ENCODE measurements at regions not wholly inside any gene's neighbourhood (a gene's known extent, or its start where the extent isn't known, plus 50 kb on each side); places are given as distances from the start of the nearest gene placed in this dataset.

DNA sequence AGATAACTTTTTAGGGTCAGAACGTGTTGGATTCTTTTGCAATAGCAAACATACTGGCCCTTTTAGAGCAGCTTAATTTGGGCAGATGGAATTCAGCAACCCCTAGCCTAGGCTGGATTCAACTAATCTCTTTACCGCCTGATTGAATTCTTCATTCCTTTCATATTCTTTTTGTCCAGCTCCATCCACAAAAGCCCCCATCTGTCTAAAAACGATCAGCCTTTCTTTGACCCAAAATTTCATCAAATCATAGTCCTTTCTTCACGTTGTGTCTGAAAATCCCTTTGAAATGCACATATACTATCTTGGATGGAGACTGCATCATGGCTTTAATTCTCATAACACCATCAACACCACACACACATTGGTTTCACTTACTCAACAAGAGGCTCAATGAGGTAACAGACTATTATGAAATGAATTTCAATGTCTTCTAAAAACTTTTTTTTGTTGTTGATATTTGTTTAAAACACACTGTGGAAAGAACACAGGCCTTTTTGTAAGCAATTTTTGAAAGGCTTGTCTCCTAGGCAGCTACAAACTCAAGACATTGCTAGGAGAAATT is 128.0 kb upstream of the EEA1 start:
- H4K20me1 ChIP-seq (replicated peaks in 1 of 2; ENCODE audit: control insufficient read depth in 1 of 2, insufficient read depth in 2 of 2, low read length in 2 of 2) = no peaks in the 10 kb centered on the region
- H3K23me2 ChIP-seq (ENCODE audit: low read depth, low read length) = no peaks in the 10 kb centered on the region
- H2BK120ac ChIP-seq (replicated peaks; ENCODE audit: low read depth, low read length) = no peak overlapping the region
- no peak overlapping the region for H3K56ac ChIP-seq (replicated peaks; ENCODE audit: insufficient read length, low read depth, low read length)
- CTCF ChIA-PET (ENCODE audit: partially characterized antibody) = interaction anchor here (0.6 to 1.1 kb wide), 3 partner anchors 31 to 280 kb away, joined by 3 to 4 read pairs (median 3); no protein-coding TSS in a partner anchor
- FAIRE-seq (no peak), DNase-seq (ENCODE audit: low read depth in 1 of 2, low spot score in 2 of 2) (no peak)
- no peak overlapping the region for H3K18ac ChIP-seq (ENCODE audit: extremely low read depth, low read length)
- H4K91ac ChIP-seq (replicated peaks; ENCODE audit: insufficient read length, low read length) = no peak overlapping the region
- no peaks in the 10 kb centered on the region for H3K79me2 ChIP-seq (ENCODE audit: control insufficient read depth in 1 of 2, insufficient read depth in 2 of 2, low read length in 2 of 2)
- H3K9ac ChIP-seq (replicated peaks in 1 of 4; ENCODE audit: extremely low read depth in 1 of 4, low read depth in 3 of 4, low read length in 3 of 4) = no peak overlapping the region
- H2BK12ac ChIP-seq (ENCODE audit: low read depth, low read length) = no peak overlapping the region
- WGBS, 2 experiments (ENCODE audit: extremely low coverage in 1 of 2, insufficient coverage in 1 of 2, insufficient read length in 1 of 2, insufficient replicate concordance in 2 of 2, low coverage in 1 of 2, low lambda C conversion rate in 2 of 2, missing lambda C conversion rate in 1 of 2) = 82% methylated on average over 4 of the region's 4 CpGs; no CpG with 5 or more reads in 1 of the 2 experiments
- no peak overlapping the region for H3K4me3 ChIP-seq (ENCODE audit: extremely low read depth in 1 of 4, insufficient read depth in 2 of 4, low read depth in 3 of 4, low read length in 4 of 4)
- POLR2A ChIA-PET (ENCODE audit: partially characterized antibody) = no interaction called here
- H3K27ac ChIP-seq (ENCODE audit: low read depth, low read length) = no peak overlapping the region
- H2AFZ ChIP-seq (ENCODE audit: low read length) = no peak overlapping the region
- no peak for TF ChIP-seq JUND (IDR thresholded peaks at IDR 0.05; ENCODE audit: low read length)
- no peak for TF ChIP-seq SP4 (IDR thresholded peaks at IDR 0.05; ENCODE audit: low read length)
- H2BK20ac ChIP-seq (ENCODE audit: low read length) = no peak overlapping the region
- no peak overlapping the region for H2BK5ac ChIP-seq (ENCODE audit: low read depth, low read length)
- H3K14ac ChIP-seq (ENCODE audit: insufficient read length) = no peak overlapping the region
- H3K27me3 ChIP-seq (replicated peaks in 1 of 4; ENCODE audit: control insufficient read depth in 3 of 4, extremely low read depth in 1 of 4, insufficient read depth in 3 of 4, low read length in 3 of 4) = no peaks in the 10 kb centered on the region
- H3K23ac ChIP-seq (ENCODE audit: insufficient read length) = no peak overlapping the region
- H3K9me3 ChIP-seq (ENCODE audit: insufficient read depth in 2 of 2, low read depth in 1 of 2, low read length in 1 of 2) = no peaks in the 10 kb centered on the region
- H3K4ac ChIP-seq (replicated peaks; ENCODE audit: insufficient read length, low read depth, low read length) = no peak overlapping the region
- no peak overlapping the region for H4K5ac ChIP-seq (ENCODE audit: insufficient read length, low read depth, low read length)
- H2AK5ac ChIP-seq (ENCODE audit: low read depth, low read length) = no peak overlapping the region
- H3K36me3 ChIP-seq (ENCODE audit: control insufficient read depth in 2 of 4, insufficient read depth in 4 of 4, low read length in 3 of 4) = no peaks in the 10 kb centered on the region
- H3K4me1 ChIP-seq (replicated peaks in 1 of 4; ENCODE audit: control insufficient read depth in 3 of 4, insufficient read depth in 4 of 4, low read length in 3 of 4) = peaks cover 0 to 6% (median 5%) of the 10 kb centered on the region in 4 experiments; a peak in 5 of 7 replicates
- no peak overlapping the region for H2BK15ac ChIP-seq (ENCODE audit: low read length)
- no peaks in the 10 kb centered on the region for H3K79me1 ChIP-seq (ENCODE audit: low read depth, low read length)
- no peak overlapping the region for H3K4me2 ChIP-seq (ENCODE audit: insufficient read depth in 1 of 2, low read depth in 2 of 2, low read length in 2 of 2)
- H4K8ac ChIP-seq (ENCODE audit: extremely low read depth, insufficient read depth, low read length) = no peak overlapping the region

Measured in H1 (cell line).